Kidney epithelial cell (primary cell): ENCODE measurements at regions not wholly inside any gene's neighbourhood (a gene's known extent, or its start where the extent isn't known, plus 50 kb on each side); places are given as distances from the start of the nearest gene placed in this dataset.
"Not testable (repeated sequence)": the region's sequence is repeated elsewhere in the genome, so short reads cannot be mapped to it uniquely, and the experiment has no call there.

Experiments
- DNase-seq: peaks from one replicate; pipeline ENCODE4 v3.0.0-alpha.2; 2010; ENCODE audit warnings: low read depth
- H3K27me3 ChIP-seq: 2 replicates; pipeline ENCODE4 v1.6.0; 2011; ENCODE audit warnings: low read length; ENCODE audit not compliant: control insufficient read depth, insufficient read depth
- H3K36me3 ChIP-seq: 2 replicates; pipeline ENCODE4 v1.5.1; 2011; ENCODE audit warnings: low read length; ENCODE audit not compliant: control insufficient read depth, insufficient read depth
- H3K4me3 ChIP-seq: 2 replicates; pipeline ENCODE4 v1.5.1; 2011; ENCODE audit warnings: low read depth, mild to moderate bottlenecking, control low read depth, low read length
- CTCF ChIP-seq: IDR thresholded peaks from 2 replicates; pipeline ENCODE4 v1.5.1; 2011; ENCODE audit warnings: mild to moderate bottlenecking, moderate library complexity, low read length, control low read depth, inconsistent platforms; ENCODE audit not compliant: insufficient read depth, poor library complexity, severe bottlenecking

- no peak overlapping the region for H3K4me3 ChIP-seq
- no peak for DNase-seq
Observed at GRCh38 chr15:68492855-68493254, 60.9 kb upstream of the ITGA11 start.

GRCh38 chr15:68493629-68494028, 61.7 kb upstream of the ITGA11 start:
- Histone ChIP-seq H3K36me3 (no peaks in the 10 kb centered on the region), H3K4me3 (no peak overlapping the region), H3K27me3 (no peaks in the 10 kb centered on the region)
- DNase-seq = no peak
- TF ChIP-seq CTCF = no peak

More at GRCh38 chr15:68492855-68493254, 60.9 kb upstream of the ITGA11 start:
- Histone ChIP-seq H3K36me3 (no peaks in the 10 kb centered on the region), H3K27me3 (no peaks in the 10 kb centered on the region)
- no peak for TF ChIP-seq CTCF

- Histone ChIP-seq H3K27me3 (no peaks in the 10 kb centered on the region), H3K36me3 (no peaks in the 10 kb centered on the region), H3K4me3 (no peak overlapping the region)
- no peak for TF ChIP-seq CTCF
- DNase-seq = no peak
Observed at GRCh38 chr15:68494573-68495110, 62.7 kb upstream of the ITGA11 start.

GRCh38 chr15:68495221-68495950, 63.4 kb upstream of the ITGA11 start:
- Histone ChIP-seq H3K36me3 (no peaks in the 10 kb centered on the region), H3K4me3 (no peak overlapping the region), H3K27me3 (no peaks in the 10 kb centered on the region)
- TF ChIP-seq CTCF = no peak
- DNase-seq = no peak

- DNase-seq = no peak
- no peaks in the 10 kb centered on the region for H3K36me3 ChIP-seq
- no peaks in the 10 kb centered on the region for H3K27me3 ChIP-seq
- H3K4me3 ChIP-seq = no peak overlapping the region
- no peak for TF ChIP-seq CTCF
Observed at GRCh38 chr15:68495981-68496705, 64.2 kb upstream of the ITGA11 start.

GRCh38 chr15:68496751-68497150, 64.8 kb upstream of the ITGA11 start:
- not testable (repeated sequence) for H3K27me3 ChIP-seq, H3K36me3 ChIP-seq, H3K4me3 ChIP-seq, DNase-seq
